ENCODE measurements at regions not wholly inside any gene's neighbourhood (a gene's known extent, or its start where the extent isn't known, plus 50 kb on each side); places are given as distances from the start of the nearest gene placed in this dataset.

DNA sequence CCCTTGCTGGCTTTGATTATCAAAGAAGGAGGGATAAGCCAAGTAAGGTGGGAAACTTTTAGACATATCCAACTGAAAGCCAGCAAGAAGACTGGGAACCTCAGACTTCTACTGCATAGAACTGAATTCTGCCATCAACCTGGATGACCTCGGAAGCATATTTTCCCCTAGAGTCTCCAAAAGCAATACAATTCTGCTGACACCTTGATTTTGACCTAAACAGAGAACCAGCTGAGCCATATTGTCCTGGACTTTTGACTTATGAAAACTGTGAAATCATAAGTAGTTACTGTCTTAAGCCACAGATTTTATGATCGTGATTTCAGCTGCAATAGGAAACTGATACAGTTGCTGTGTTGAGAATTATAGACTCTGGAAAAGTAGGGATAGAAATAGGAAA, 227.6 kb downstream of the PCDH20 start:
- no peak for FAIRE-seq
- ChIA-PET CTCF (ENCODE audit: partially characterized antibody) (no interaction called here), POLR2A (ENCODE audit: partially characterized antibody) (no interaction called here)
- H3K27me3 ChIP-seq (replicated peaks in 1 of 4; ENCODE audit: control insufficient read depth in 3 of 4, extremely low read depth in 1 of 4, insufficient read depth in 3 of 4, low read length in 3 of 4): peaks cover 0 to 1% (median 0%) of the 10 kb centered on the region in 4 experiments; a peak in 1 of 7 replicates
- DNase-seq (ENCODE audit: low read depth in 1 of 2, low spot score in 2 of 2): no peak
- no peak overlapping the region for H2AFZ ChIP-seq (ENCODE audit: low read length)
- H3K27ac ChIP-seq (ENCODE audit: low read depth, low read length): no peak overlapping the region
- H3K36me3 ChIP-seq (ENCODE audit: control insufficient read depth in 2 of 4, insufficient read depth in 4 of 4, low read length in 3 of 4): no peaks in the 10 kb centered on the region
- H3K9ac ChIP-seq (replicated peaks in 1 of 4; ENCODE audit: extremely low read depth in 1 of 4, low read depth in 3 of 4, low read length in 3 of 4): no peak overlapping the region
- 98% methylated on average over 2 of the region's 2 CpGs; no CpG with 5 or more reads in 1 of the 2 experiments for WGBS, 2 experiments (ENCODE audit: extremely low coverage in 1 of 2, insufficient coverage in 1 of 2, insufficient read length in 1 of 2, insufficient replicate concordance in 2 of 2, low coverage in 1 of 2, low lambda C conversion rate in 2 of 2, missing lambda C conversion rate in 1 of 2)
- no peak overlapping the region for H3K18ac ChIP-seq (ENCODE audit: extremely low read depth, low read length)
- no peak overlapping the region for H2BK5ac ChIP-seq (ENCODE audit: low read depth, low read length)
- no peak overlapping the region for H3K56ac ChIP-seq (replicated peaks; ENCODE audit: insufficient read length, low read depth, low read length)
- H3K4me3 ChIP-seq (ENCODE audit: extremely low read depth in 1 of 4, insufficient read depth in 2 of 4, low read depth in 3 of 4, low read length in 4 of 4): no peak overlapping the region
- H3K4me1 ChIP-seq (replicated peaks in 1 of 4; ENCODE audit: control insufficient read depth in 3 of 4, insufficient read depth in 4 of 4, low read length in 3 of 4): peaks cover 0 to 10% (median 4%) of the 10 kb centered on the region in 4 experiments; a peak in 3 of 7 replicates
- H3K14ac ChIP-seq (ENCODE audit: insufficient read length): no peak overlapping the region
- no peak overlapping the region for H2BK12ac ChIP-seq (ENCODE audit: low read depth, low read length)
- H4K8ac ChIP-seq (ENCODE audit: extremely low read depth, insufficient read depth, low read length): no peak overlapping the region
- no peak overlapping the region for H2AK5ac ChIP-seq (ENCODE audit: low read depth, low read length)
- no peak overlapping the region for H2BK20ac ChIP-seq (ENCODE audit: low read length)
- H3K9me3 ChIP-seq (ENCODE audit: insufficient read depth in 2 of 2, low read depth in 1 of 2, low read length in 1 of 2): no peaks in the 10 kb centered on the region
- no peak overlapping the region for H2BK120ac ChIP-seq (replicated peaks; ENCODE audit: low read depth, low read length)
- no peaks in the 10 kb centered on the region for H3K79me1 ChIP-seq (ENCODE audit: low read depth, low read length)
- no peak overlapping the region for H4K91ac ChIP-seq (replicated peaks; ENCODE audit: insufficient read length, low read length)
- no peaks in the 10 kb centered on the region for H3K23me2 ChIP-seq (ENCODE audit: low read depth, low read length)
- no peaks in the 10 kb centered on the region for H4K20me1 ChIP-seq (replicated peaks in 1 of 2; ENCODE audit: control insufficient read depth in 1 of 2, insufficient read depth in 2 of 2, low read length in 2 of 2)
- no peak overlapping the region for H2BK15ac ChIP-seq (ENCODE audit: low read length)
- H3K79me2 ChIP-seq (ENCODE audit: control insufficient read depth in 1 of 2, insufficient read depth in 2 of 2, low read length in 2 of 2): no peaks in the 10 kb centered on the region
- H4K5ac ChIP-seq (ENCODE audit: insufficient read length, low read depth, low read length): no peak overlapping the region
- H3K4me2 ChIP-seq (ENCODE audit: insufficient read depth in 1 of 2, low read depth in 2 of 2, low read length in 2 of 2): no peak overlapping the region
- H3K23ac ChIP-seq (ENCODE audit: insufficient read length): no peak overlapping the region
- H3K4ac ChIP-seq (replicated peaks; ENCODE audit: insufficient read length, low read depth, low read length): no peak overlapping the region
- TF ChIP-seq EZH2 (IDR thresholded peaks at IDR 0.05; ENCODE audit: low read depth, low read length, severe bottlenecking) (no peak), FOSL1 (IDR thresholded peaks at IDR 0.05; ENCODE audit: insufficient read depth, low read depth, low read length) (no peak), TAF1 (IDR thresholded peaks at IDR 0.05; ENCODE audit: low read depth, low read length) (no peak), POLR2A (IDR thresholded peaks at IDR 0.05; ENCODE audit: control extremely low read depth in 1 of 2, low read depth in 2 of 2, low read length in 2 of 2) (no peak), MAFK (IDR thresholded peaks at IDR 0.05; ENCODE audit: low read depth, low read length) (no peak), GABPA (IDR thresholded peaks at IDR 0.05; ENCODE audit: borderline replicate concordance, insufficient read depth, low read length) (no peak), TAF7 (optimal IDR thresholded peaks at IDR 0.05; ENCODE audit: borderline replicate concordance, low read depth, low read length) (no peak), SAP30 (IDR thresholded peaks at IDR 0.05; ENCODE audit: insufficient read depth, insufficient replicate concordance, low read length) (no peak), ZNF274 (IDR thresholded peaks at IDR 0.05; ENCODE audit: borderline replicate concordance, extremely low read depth, low read length) (no peak), HDAC6 (IDR thresholded peaks at IDR 0.05; ENCODE audit: low read depth, low read length) (no peak), PHF8 (conservative IDR thresholded peaks at IDR 0.05; ENCODE audit: low read depth, low read length) (no peak), CHD1 (IDR thresholded peaks at IDR 0.05; ENCODE audit: low read depth, low read length) (no peak), SP1 (IDR thresholded peaks at IDR 0.05; ENCODE audit: low read depth, low read length) (no peak), NRF1 (IDR thresholded peaks at IDR 0.05; ENCODE audit: low read depth, low read length) (no peak), BRCA1 (IDR thresholded peaks at IDR 0.05; ENCODE audit: low read depth, low read length) (no peak), TCF12 (IDR thresholded peaks at IDR 0.05; ENCODE audit: low read depth, low read length) (no peak)
